HG03159 (cell line): ENCODE measurements at regions not wholly inside any gene's neighbourhood (a gene's known extent, or its start where the extent isn't known, plus 50 kb on each side); places are given as distances from the start of the nearest gene placed in this dataset.

ENCODE experiments used
- ATAC-seq: cut with Tn5 transposase; IDR thresholded peaks from one replicate; pipeline ENCODE4 v1.9.1; 2021; ENCODE audit warnings: mild to moderate bottlenecking, moderate library complexity; ENCODE audit not compliant: unreplicated experiment

DNA sequence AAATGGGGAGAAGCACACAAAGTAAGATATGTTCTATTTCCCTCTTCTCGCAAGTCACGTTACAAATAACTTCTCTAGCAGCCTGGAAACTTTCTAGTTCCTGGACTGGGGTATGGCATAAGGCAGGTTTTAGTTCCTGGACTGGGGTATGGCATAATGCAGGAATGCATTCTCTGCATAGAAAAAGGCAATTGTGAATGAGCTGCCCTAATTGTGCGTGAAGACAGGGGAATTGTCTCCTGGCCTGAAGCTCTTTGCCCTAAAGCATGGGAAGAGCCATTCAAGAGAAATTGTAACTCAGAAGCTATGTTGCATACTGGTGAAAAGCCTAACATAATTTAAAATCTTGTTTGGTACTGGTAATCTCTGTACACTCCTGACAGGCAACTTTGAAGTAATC lies 54.3 kb upstream of the CBLB start:
- ATAC-seq = no peak

DNA sequence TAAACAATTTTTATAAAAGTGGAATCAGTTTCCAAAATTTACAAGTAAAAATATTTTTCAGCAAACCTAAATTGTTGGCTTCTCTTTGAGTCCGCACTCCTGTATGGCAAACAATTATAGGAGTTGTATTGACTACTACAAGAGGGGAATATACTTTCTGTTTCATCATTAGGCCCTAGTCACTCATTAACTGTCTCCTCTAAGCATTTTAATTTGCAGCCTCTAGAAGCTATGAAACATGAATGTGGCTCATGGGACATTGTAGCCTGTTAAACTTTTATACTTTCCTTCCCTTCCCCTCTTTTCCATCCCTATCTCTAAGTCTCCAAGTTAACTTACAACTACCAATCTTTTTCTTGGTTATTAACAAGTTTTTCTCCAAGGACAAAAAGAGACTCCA lies 58.9 kb upstream of the CBLB start:
- ATAC-seq = no peak

- ATAC-seq = no peak
Measured at GRCh38 chr3:105930733-105931132, 61.9 kb upstream of the CBLB start.

GRCh38 chr3:105931500-105931899 lies 62.7 kb upstream of the CBLB start:
- ATAC-seq = no peak

- no peak for ATAC-seq
Measured at GRCh38 chr3:105933871-105934270, 65.1 kb upstream of the CBLB start.

DNA sequence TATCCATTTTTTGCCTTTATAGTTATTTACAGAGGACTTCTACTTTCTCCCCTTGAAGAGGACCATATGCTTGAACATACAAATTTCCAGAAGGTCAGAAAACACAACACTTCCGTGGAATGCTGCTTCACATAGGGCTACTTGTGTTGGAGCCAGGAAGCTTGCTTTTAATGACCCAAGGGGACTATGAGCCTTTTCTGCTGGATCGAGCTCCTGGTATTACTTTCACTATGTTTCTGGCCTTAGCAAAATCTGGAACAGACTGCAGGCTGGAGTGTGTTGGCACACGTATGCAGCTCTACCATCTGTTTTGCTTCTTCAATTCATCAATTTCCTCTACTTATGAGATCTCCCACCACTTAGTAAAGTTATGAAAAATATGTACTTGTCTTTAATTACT lies 69.3 kb upstream of the CBLB start:
- no peak for ATAC-seq

DNA sequence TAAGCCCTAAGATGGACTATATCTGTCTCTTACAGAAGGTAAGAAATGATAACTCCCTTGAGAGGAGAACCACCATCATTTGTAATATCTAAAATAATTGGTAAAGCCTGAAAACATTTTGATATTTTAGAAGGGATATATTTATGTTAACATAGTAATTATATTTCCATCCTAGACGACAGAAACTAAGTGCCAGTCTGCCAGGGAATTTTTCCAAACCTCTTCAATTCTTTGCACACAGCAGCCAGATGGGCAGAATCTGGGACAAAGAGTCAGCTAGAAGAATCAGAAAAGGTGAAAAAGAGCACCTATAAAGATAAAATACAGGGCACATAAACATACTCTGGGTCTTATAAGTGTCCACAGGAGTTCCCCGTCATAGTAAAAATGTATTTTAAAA lies 70.0 kb upstream of the CBLB start:
- no peak for ATAC-seq

DNA sequence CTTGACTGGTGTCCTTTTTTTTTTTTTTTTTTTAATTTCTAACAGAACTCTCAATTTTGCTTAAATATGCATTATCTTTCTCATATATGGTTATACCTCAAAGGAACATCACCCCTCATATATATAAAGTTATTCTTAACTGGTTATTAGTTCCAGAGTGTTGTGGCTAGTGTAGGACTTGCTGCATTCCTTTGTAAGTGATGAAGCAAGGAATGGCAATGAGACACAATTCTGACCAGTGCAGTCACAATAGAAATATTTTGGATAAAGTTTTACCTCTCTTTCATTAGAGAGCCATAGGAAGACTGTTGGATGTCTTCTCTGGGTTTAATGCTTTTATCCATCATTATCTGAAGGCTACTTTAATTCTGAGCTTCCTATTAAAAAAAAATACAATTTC lies 75.5 kb upstream of the CBLB start:
- ATAC-seq = no peak

- ATAC-seq = no peak
Measured at GRCh38 chr3:105944721-105945120, 75.9 kb upstream of the CBLB start.

DNA sequence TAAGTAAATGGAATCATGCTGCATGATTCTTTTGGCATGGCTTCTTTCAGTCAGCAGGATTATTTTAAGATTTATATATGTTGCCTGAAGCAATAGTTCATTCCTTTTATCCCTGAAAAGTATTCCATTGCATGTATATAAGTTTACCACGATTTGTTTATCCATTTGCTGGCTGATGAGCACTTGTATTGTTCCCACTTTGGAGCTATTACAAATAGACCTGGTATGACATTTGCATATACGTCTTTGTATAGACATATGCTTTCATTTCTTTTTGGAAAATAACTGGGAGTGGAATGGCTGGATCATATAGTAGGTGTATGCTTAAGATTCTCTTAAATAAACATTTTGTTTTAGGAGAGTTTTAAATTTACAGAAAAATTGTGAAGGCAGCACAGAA lies 79.3 kb upstream of the CBLB start:
- ATAC-seq = no peak

- no peak for ATAC-seq
Measured at GRCh38 chr3:105950881-105951600, 82.2 kb upstream of the CBLB start.

- ATAC-seq = no peak
Measured at GRCh38 chr3:105953831-105954230, 85.0 kb upstream of the CBLB start.

DNA sequence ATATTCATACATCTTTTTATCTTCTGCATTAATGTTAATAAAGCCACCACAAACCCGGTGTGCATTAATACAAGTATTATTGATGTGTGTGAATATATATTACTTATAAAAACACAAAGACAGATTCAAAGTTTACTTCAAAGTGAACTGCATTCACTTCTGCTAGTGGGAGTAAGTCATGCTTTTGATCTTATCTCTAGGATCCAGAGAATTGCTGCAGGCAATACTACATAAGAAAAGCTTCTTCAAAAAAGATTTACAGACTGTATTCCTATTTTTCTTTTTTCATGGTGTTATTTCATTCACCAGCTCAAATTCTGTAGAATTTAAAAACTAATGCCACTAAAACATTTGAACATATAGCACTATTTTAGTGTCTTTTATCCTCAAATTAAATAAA lies 87.5 kb upstream of the CBLB start:
- ATAC-seq = no peak

DNA sequence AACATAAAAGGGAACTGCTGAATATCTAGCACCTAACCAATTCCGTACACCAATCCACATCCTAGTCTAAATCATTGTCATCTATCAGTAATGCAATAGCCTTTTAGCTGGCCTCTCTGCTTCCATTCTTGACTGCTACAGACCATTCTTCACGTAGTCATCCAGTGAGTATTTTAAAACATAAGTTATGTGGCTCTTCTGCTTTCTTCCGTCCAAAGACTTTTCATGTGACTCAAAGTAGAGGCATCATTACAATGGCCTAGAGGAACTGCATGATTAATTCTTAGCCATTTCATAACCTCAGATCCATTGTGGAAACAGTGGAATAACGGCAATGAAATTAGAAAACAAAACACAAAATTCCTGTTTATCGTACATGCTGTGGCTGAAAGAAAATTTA lies 88.9 kb upstream of the CBLB start:
- ATAC-seq = no peak

GRCh38 chr3:105958237-105959000 lies 89.6 kb upstream of the CBLB start:
- ATAC-seq = no peak

GRCh38 chr3:105959851-105960250 lies 91.0 kb upstream of the CBLB start:
- ATAC-seq = no peak

- ATAC-seq = no peak
Measured at GRCh38 chr3:105960381-105960780, 91.6 kb upstream of the CBLB start.

GRCh38 chr3:105963161-105963560 lies 94.3 kb upstream of the CBLB start:
- no peak for ATAC-seq

DNA sequence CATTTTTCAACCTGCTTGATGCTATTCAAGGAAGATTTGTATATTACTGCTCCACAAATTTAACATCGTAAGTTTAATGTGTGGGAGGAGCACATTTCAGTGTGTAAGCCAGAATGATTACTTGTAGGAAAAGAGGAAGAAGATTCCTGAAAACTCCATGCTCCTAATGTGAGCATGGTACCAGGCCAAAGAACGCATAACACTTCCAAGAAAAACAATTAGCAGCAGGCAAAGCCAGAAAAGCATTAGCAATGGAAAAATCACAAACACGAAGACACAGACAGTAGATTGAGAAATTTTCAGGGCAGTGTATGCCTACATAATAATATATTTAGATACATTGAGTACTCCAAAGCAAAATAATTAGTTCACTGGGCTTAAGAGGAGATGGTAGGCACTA lies 96.6 kb upstream of the CBLB start:
- ATAC-seq = no peak

DNA sequence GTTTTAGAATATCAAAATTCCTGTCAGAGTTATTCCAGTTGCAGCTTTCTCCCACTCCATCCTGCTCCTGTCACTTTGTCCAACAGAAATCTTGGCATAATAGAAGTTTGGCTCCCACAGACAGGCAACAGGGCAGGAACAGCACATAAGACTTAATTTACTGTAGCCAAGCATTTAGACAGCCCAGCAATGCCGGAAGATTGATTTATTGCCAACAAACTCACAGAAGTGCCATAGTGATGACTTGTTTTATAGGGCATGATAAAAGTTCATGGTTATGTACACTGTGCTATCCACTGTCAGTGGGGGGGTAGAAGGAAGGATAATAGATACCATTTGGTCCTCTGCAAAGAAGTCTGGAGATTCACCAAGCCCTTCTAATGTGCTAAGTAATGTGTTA lies 98.3 kb upstream of the CBLB start:
- ATAC-seq = no peak

GRCh38 chr3:105970283-105970682 lies 101.5 kb upstream of the CBLB start:
- no peak for ATAC-seq

DNA sequence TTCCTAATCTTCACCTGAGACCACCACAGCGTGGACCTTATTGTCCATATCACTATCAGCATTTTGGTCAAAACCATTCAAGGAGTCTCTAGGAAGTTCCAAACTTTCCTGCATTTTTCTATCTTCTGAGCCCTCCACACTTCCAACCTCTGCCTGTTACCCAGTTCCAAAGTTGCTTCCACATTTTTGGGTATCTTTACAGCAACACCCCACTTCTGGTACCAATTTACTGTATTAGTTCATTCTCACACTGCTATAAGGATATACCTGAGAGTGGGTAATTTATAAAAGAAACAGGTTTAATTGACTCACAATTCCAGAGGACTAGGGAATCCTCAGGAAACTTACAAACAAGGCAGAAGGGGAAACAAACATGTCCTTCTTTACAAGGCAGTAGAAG lies 103.3 kb upstream of the CBLB start:
- no peak for ATAC-seq

GRCh38 chr3:105974381-105974780 lies 105.6 kb upstream of the CBLB start:
- no peak for ATAC-seq
